Activated naive CD8-positive, alpha-beta T cell (primary cell): ENCODE measurements at regions not wholly inside any gene's neighbourhood (a gene's known extent, or its start where the extent isn't known, plus 50 kb on each side); places are given as distances from the start of the nearest gene placed in this dataset.

Experiments used
- H3K27ac Mint-ChIP-seq: one replicate; pipeline ENCODE4 v1.8.0; 2021; ENCODE audit warnings: mixed read lengths
- H3K27me3 Mint-ChIP-seq: one replicate; pipeline ENCODE4 v1.8.0; 2021; ENCODE audit warnings: mixed read lengths
- H3K36me3 Mint-ChIP-seq: one replicate; pipeline ENCODE4 v1.8.0; 2021; ENCODE audit warnings: mixed read lengths
- H3K4me1 Mint-ChIP-seq: one replicate; pipeline ENCODE4 v1.8.0; 2021; ENCODE audit warnings: low read depth, mixed read lengths
- H3K4me3 Mint-ChIP-seq: one replicate; pipeline ENCODE4 v1.8.0; 2021; ENCODE audit warnings: mild to moderate bottlenecking, mixed read lengths
- H3K9me3 Mint-ChIP-seq: one replicate; pipeline ENCODE4 v1.8.0; 2021; ENCODE audit warnings: low read depth, mixed read lengths

DNA sequence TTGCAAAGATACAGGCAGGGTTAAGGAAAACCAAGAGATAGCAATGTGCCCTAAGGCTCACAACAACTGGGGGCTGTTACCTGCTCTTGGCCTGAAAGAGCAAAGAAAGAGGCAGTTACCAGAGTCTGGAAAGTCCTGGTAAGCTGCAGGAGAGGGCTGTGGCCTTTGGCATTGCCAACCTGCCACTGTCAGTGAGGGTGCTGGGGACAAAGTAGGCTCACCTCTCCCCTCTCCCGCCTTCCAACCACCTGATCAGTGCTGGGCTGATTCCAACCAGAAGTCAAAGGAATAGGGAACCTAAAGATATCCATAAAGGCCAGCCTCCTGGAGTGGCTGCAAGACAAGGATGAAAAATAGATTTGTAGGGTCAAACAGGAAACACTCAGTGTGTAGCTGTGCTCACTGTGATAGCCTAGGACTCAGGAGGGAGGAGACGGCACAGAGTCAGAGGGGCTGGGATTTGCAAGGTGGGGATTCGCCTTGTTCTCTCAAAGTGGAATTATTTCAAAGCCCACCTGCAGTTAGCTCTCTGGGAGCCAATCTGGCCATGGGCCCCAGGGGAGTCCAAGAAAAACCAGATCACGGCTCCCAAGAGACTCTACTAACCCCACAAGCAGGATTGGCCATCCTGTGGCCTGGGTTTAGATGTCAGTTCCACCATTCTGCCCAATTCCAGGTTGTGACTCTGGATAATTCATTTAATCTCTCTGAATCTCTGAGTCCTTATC, 204.0 kb upstream of the BCL6 start:
- Mint-ChIP-seq H3K4me1 (peaks cover 7% of the 10 kb centered on the region), H3K9me3 (no peaks in the 10 kb centered on the region), H3K4me3 (no peak overlapping the region), H3K27ac (no peak overlapping the region), H3K27me3 (no peaks in the 10 kb centered on the region), H3K36me3 (no peaks in the 10 kb centered on the region)

- H3K4me3 Mint-ChIP-seq: no peak overlapping the region
- H3K9me3 Mint-ChIP-seq: no peaks in the 10 kb centered on the region
- H3K36me3 Mint-ChIP-seq: no peaks in the 10 kb centered on the region
- no peaks in the 10 kb centered on the region for H3K27me3 Mint-ChIP-seq
- H3K4me1 Mint-ChIP-seq: peaks cover 6% of the 10 kb centered on the region
- no peak overlapping the region for H3K27ac Mint-ChIP-seq
Measured at GRCh38 chr3:187950671-187951070, 203.3 kb upstream of the LPP start.

DNA sequence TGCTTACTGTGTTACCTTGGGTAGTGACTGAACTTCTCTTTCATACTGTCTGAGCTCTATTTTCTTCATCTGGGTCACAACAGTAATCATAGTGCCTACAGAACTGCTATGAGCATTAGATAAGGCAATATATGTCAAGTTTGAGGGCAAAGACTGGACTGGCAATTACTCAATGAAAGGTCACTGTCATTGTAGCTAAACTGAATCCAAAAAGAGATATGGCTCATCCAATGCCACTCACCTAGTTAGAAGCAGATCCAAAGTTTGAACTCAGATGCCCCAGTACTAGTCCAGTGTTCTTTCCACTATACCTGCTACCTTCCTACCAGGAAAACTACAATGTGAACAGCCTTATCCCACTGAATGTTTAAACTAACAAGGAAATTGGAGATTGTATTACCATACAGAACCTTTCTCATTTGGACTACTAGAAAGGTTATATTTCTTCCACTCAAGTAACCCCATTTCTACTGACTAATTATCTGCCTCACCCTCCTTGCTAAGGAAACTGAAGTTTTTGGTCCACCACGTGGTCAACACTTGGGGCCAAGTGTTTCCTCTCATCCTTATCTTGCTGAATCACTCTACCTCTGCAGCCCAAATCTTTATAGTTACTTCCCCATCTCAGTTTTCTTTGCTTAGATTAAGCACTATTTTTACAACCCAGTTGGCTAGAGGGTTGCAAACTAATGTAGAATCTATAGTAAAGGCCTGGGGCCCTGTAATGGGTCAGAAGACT, 202.3 kb upstream of the LPP start:
- no peak overlapping the region for H3K27ac Mint-ChIP-seq
- peaks cover 6% of the 10 kb centered on the region for H3K4me1 Mint-ChIP-seq
- H3K27me3 Mint-ChIP-seq: no peaks in the 10 kb centered on the region
- H3K4me3 Mint-ChIP-seq: no peak overlapping the region
- H3K36me3 Mint-ChIP-seq: peaks cover 3% of the 10 kb centered on the region
- no peaks in the 10 kb centered on the region for H3K9me3 Mint-ChIP-seq

DNA sequence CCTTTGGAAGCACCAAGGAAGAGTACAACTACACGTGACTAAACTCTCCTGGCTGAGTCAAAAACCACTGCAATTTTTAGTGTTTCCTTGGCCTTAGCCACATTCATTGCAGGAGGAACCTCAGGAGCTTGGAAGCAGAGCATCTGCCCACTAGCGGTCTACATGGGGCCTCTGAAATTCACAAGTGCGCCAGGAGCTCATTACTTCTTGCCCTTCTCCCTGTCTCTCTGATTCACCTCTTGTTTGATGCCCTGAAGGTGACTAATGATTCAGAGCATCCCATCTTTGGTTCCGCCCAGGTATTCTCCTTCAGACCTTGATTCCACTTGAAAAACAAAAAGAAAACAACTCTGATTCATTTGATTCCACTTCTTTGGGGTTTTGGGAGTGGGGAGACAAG, 201.1 kb upstream of the LPP start:
- Mint-ChIP-seq H3K27me3 (no peaks in the 10 kb centered on the region), H3K9me3 (no peaks in the 10 kb centered on the region), H3K27ac (no peak overlapping the region), H3K36me3 (peaks cover 3% of the 10 kb centered on the region), H3K4me1 (peaks cover 12% of the 10 kb centered on the region), H3K4me3 (no peak overlapping the region)

DNA sequence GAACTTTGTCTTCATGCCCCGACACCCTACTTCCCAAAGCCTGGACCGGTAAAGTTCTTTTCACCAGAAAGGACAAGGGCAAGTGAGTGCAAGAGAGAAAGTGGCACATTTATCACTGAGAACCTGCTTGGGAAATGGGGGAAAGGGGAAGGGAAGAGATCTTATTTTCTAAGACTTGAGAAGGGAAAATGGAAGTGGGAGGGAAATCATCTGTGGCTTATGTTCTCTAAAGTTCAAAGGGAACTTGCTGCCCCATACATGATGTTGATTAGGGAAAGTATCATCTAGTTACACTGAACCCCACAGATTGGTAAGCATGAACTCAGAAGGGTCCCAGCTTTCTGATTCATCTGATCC, 199.5 kb upstream of the LPP start:
- H3K9me3 Mint-ChIP-seq: no peaks in the 10 kb centered on the region
- H3K36me3 Mint-ChIP-seq: peaks cover 3% of the 10 kb centered on the region
- peaks cover 27% of the 10 kb centered on the region for H3K4me1 Mint-ChIP-seq
- no peak overlapping the region for H3K27ac Mint-ChIP-seq
- H3K27me3 Mint-ChIP-seq: no peaks in the 10 kb centered on the region
- no peak overlapping the region for H3K4me3 Mint-ChIP-seq

DNA sequence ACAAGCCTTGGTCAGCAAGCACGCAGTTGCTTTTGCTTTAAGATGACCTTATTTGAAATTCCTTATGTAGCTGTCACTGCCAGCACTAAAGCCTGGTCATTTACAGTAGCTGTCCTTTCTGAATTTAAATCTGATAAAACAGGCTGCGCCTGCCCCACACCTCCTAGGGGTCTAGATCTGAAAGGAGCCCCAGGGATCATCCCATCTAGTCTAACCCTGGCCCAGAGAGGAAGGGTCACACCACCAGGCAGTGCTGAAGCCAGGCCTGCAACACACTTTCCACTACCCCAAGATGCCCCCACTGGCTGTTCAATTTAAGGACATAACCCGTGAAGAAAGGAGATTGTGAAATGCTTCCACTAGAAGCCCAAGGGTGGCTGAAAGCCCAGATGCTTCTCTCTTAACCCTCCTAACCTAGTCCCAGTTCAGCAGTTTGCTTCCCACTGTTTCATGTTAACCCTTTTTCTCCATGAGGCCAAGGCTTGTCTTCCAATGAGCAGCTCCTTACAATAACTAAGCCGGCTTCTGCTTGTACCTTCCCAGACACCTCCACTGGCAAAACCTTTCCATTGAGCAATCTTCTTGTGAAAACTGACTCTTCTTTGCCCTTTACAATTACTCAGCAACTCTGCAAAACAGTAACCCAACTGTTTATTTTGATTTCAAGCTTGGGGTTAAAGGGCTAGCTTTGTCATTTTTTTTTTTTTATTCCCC, 198.9 kb upstream of the LPP start:
- Mint-ChIP-seq H3K4me1 (peaks cover 30% of the 10 kb centered on the region), H3K4me3 (no peak overlapping the region), H3K27ac (no peak overlapping the region), H3K36me3 (peaks cover 3% of the 10 kb centered on the region), H3K9me3 (no peaks in the 10 kb centered on the region), H3K27me3 (no peaks in the 10 kb centered on the region)

- peaks cover 32% of the 10 kb centered on the region for H3K4me1 Mint-ChIP-seq
- no peak overlapping the region for H3K27ac Mint-ChIP-seq
- no peaks in the 10 kb centered on the region for H3K27me3 Mint-ChIP-seq
- H3K9me3 Mint-ChIP-seq: no peaks in the 10 kb centered on the region
- H3K4me3 Mint-ChIP-seq: no peak overlapping the region
- H3K36me3 Mint-ChIP-seq: peaks cover 3% of the 10 kb centered on the region
Measured at GRCh38 chr3:187955587-187955952, 198.4 kb upstream of the LPP start.

DNA sequence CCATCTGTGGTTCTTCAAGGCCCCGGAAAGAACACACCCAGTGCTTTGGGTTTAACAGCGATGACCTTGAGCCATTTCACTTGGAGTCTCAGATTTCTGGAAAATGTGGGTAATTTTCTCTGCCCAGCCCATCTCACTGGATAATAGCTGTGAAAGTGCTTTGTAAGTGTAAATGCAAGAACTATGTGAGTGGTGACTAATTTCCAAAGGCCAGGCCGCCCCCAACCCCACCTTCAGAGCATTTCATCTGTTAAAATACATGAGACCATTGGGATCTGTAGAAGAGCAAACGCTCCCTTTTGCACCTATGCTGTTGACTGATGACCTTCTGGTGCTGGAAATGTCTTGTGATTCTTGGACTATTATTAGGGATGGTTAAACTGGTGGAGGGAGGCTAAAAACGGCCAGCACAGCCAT, 196.8 kb upstream of the LPP start:
- Mint-ChIP-seq H3K36me3 (peaks cover 3% of the 10 kb centered on the region), H3K27me3 (no peaks in the 10 kb centered on the region)

GRCh38 chr3:187957582-187957981, 196.4 kb upstream of the LPP start:
- no peak overlapping the region for H3K27ac Mint-ChIP-seq
- peaks cover 30% of the 10 kb centered on the region for H3K4me1 Mint-ChIP-seq
- no peak overlapping the region for H3K4me3 Mint-ChIP-seq
- H3K9me3 Mint-ChIP-seq: no peaks in the 10 kb centered on the region
- no peaks in the 10 kb centered on the region for H3K27me3 Mint-ChIP-seq
- H3K36me3 Mint-ChIP-seq: peaks cover 3% of the 10 kb centered on the region

More for the DNA sequence above, 196.8 kb upstream of the LPP start:
- no peaks in the 10 kb centered on the region for H3K9me3 Mint-ChIP-seq
- no peak overlapping the region for H3K27ac Mint-ChIP-seq
- H3K4me1 Mint-ChIP-seq: peaks cover 30% of the 10 kb centered on the region
- H3K4me3 Mint-ChIP-seq: no peak overlapping the region

DNA sequence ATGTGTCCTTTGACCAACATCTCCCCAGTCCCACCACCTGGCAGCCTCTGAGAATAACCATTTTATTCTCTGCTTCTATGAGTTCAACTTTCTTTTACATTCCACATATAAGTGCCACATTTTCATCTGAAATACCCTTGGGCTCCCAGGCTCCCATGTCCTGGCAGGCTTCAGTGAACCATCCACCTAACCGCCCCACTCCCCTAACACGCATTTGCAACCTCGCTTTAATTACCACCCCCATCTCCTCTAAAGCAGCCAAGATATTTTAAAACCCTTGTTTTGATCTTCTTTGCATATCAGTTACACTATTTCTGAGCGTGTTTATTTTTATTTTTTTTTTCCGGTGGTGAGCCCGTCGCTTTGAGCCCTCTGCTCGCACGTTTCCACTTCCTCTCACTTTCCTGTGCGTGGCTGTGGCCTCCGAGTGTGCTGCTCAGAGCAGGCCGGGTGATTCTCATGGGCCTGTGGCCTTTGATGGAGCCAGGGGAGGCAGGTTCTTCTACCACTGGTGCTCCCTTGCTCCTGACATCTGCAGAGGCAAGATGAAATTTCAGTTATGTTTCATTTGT, 195.4 kb upstream of the LPP start:
- peaks cover 5% of the 10 kb centered on the region for H3K36me3 Mint-ChIP-seq
- peak overlapping the region; percentile 76 for H3K4me3 Mint-ChIP-seq
- peaks cover 30% of the 10 kb centered on the region for H3K4me1 Mint-ChIP-seq
- H3K9me3 Mint-ChIP-seq: no peaks in the 10 kb centered on the region
- H3K27ac Mint-ChIP-seq: peak overlapping the region; percentile 94
- H3K27me3 Mint-ChIP-seq: no peaks in the 10 kb centered on the region

GRCh38 chr3:187960820-187961219, 193.1 kb upstream of the LPP start:
- Mint-ChIP-seq H3K9me3 (no peaks in the 10 kb centered on the region), H3K27me3 (no peaks in the 10 kb centered on the region), H3K27ac (no peak overlapping the region), H3K4me3 (no peak overlapping the region), H3K4me1 (peaks cover 31% of the 10 kb centered on the region), H3K36me3 (peaks cover 5% of the 10 kb centered on the region)

- Mint-ChIP-seq H3K27me3 (no peaks in the 10 kb centered on the region), H3K4me1 (peaks cover 28% of the 10 kb centered on the region), H3K36me3 (peaks cover 2% of the 10 kb centered on the region), H3K9me3 (no peaks in the 10 kb centered on the region), H3K27ac (no peak overlapping the region), H3K4me3 (no peak overlapping the region)
Measured at GRCh38 chr3:187961366-187961765, 192.6 kb upstream of the LPP start.

GRCh38 chr3:187963003-187963676, 190.8 kb upstream of the LPP start:
- Mint-ChIP-seq H3K27ac (no peak overlapping the region), H3K36me3 (peaks cover 2% of the 10 kb centered on the region)

GRCh38 chr3:187963677-187964385, 190.1 kb upstream of the LPP start:
- Mint-ChIP-seq H3K9me3 (no peaks in the 10 kb centered on the region), H3K36me3 (peaks cover 2% of the 10 kb centered on the region), H3K4me3 (no peak overlapping the region), H3K4me1 (peaks cover 14% of the 10 kb centered on the region), H3K27ac (no peak overlapping the region), H3K27me3 (no peaks in the 10 kb centered on the region)

More at GRCh38 chr3:187963003-187963676, 190.8 kb upstream of the LPP start:
- Mint-ChIP-seq H3K4me3 (no peak overlapping the region), H3K27me3 (no peaks in the 10 kb centered on the region), H3K4me1 (peaks cover 20% of the 10 kb centered on the region), H3K9me3 (no peaks in the 10 kb centered on the region)
